ENCODE measurements at regions not wholly inside any gene's neighbourhood (a gene's known extent, or its start where the extent isn't known, plus 50 kb on each side); places are given as distances from the start of the nearest gene placed in this dataset.

DNA sequence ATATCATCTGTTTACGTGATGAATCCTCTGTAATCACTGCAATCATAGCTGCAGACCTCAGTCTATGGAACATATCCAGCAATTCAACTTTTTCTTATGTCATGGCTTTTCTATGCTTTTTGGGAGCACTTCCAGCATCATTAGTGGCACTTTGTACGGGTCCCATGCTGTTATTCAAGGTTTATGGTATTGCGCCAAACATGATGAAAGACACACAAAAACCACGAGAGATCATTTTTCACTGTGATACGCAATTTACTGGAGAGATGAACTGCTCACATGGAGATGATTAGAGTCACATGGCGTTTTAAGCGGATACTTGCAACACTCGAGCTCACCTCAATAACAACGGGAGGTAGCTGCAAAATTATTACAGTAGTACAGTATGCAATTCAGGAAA, 2101.7 kb upstream of the PCDH20 start:
- H3K9me3 ChIP-seq, result no peaks in the 10 kb centered on the region
- H3K4me3 ChIP-seq (replicated peaks in 1 of 3), result no peak overlapping the region
- no peaks in the 10 kb centered on the region for H3K27me3 ChIP-seq
- TF ChIP-seq, protein P1, sequence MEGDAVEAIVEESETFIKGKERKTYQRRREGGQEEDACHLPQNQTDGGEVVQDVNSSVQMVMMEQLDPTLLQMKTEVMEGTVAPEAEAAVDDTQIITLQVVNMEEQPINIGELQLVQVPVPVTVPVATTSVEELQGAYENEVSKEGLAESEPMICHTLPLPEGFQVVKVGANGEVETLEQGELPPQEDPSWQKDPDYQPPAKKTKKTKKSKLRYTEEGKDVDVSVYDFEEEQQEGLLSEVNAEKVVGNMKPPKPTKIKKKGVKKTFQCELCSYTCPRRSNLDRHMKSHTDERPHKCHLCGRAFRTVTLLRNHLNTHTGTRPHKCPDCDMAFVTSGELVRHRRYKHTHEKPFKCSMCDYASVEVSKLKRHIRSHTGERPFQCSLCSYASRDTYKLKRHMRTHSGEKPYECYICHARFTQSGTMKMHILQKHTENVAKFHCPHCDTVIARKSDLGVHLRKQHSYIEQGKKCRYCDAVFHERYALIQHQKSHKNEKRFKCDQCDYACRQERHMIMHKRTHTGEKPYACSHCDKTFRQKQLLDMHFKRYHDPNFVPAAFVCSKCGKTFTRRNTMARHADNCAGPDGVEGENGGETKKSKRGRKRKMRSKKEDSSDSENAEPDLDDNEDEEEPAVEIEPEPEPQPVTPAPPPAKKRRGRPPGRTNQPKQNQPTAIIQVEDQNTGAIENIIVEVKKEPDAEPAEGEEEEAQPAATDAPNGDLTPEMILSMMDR (IDR thresholded peaks at IDR 0.05), result no peak
- TF ChIP-seq POLR2A (IDR thresholded peaks at IDR 0.05), result no peak
- H3K4me1 ChIP-seq, result no peaks in the 10 kb centered on the region
- no peak overlapping the region for H3K27ac ChIP-seq
- 69 to 80% methylated on average over 9 of the region's 9 CpGs for WGBS, 2 donors
- no peaks in the 10 kb centered on the region for H3K36me3 ChIP-seq
- DNase-seq, result no peak
- intact Hi-C loops (cut with DNase I), result no loop called here

DNA sequence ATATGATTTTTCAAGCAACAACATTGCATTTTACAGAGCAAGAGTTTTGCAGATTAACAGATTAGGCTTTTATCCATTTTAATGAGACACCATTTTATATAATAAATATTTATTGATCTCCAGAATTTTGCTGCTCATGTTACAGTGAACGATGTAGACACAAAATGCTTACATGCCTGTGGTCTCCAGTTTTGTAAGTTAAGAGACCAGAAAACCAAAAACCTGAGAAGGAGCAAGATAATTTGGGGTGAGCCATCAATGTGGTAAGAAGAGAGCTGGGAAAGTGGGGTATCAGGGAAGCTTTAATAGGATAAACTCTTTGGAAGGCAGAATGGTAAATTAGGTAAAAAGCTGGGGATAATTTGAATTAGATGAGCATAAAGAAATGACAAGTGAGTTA, 2100.5 kb upstream of the PCDH20 start:
- 91 to 92% methylated on average over 1 of the region's 1 CpG for WGBS, 2 donors
- H3K9me3 ChIP-seq, result no peaks in the 10 kb centered on the region
- intact Hi-C loops (cut with DNase I), result no loop called here
- no peak for DNase-seq
- TF ChIP-seq, protein P1 (IDR thresholded peaks at IDR 0.05), result no peak
- no peak for TF ChIP-seq POLR2A (IDR thresholded peaks at IDR 0.05)
- H3K27ac ChIP-seq, result no peak overlapping the region
- no peak overlapping the region for H3K4me3 ChIP-seq (replicated peaks in 1 of 3)
- no peaks in the 10 kb centered on the region for H3K4me1 ChIP-seq
- no peaks in the 10 kb centered on the region for H3K27me3 ChIP-seq
- no peaks in the 10 kb centered on the region for H3K36me3 ChIP-seq

DNA sequence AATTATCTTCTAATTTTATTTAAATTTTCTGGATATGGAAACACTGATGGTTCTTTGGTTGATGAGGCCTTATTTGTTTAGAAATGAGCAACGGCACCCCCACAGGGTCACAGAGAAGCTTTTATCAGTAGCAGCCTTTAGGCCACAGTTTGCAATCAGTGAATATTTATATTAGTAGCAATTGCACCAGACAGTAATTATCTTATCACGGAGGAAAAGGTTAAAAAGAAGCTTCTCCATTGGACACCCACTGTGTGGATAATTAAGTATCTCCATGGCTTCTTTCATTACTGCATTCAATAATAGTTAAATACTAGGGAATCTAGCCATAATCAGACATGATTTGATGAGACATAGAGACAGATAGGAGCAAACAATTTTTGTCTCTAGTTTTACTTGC, 2099.2 kb upstream of the PCDH20 start:
- intact Hi-C loops (cut with DNase I), result no loop called here
- H3K36me3 ChIP-seq, result no peaks in the 10 kb centered on the region
- TF ChIP-seq, protein P1 (IDR thresholded peaks at IDR 0.05), result no peak
- no peak for TF ChIP-seq POLR2A (IDR thresholded peaks at IDR 0.05)
- no peak for DNase-seq
- no peaks in the 10 kb centered on the region for H3K9me3 ChIP-seq
- no peaks in the 10 kb centered on the region for H3K4me1 ChIP-seq
- WGBS, 2 donors, result 59 to 70% methylated on average over 2 of the region's 2 CpGs
- no peaks in the 10 kb centered on the region for H3K27me3 ChIP-seq
- H3K4me3 ChIP-seq (replicated peaks in 1 of 3), result no peak overlapping the region
- no peak overlapping the region for H3K27ac ChIP-seq

DNA sequence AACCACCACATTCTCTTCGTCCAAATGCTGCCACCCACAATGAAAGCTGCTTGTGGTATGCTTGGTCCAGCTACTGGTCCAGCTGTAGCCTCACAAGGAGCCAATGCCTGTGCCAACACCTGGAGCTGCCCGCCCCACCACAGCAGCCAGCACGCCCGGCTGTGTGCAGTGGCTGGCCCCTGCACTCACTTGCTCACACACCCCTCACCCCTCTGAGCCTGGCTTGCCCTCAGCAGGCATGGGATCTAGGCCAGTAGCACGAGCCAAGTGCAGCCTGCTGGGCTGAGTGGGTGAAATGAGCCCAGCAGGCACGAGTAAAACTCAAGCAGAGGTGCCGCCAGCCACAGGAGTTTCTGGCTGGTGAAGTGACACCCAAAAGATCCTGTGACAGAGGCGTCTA, 2096.4 kb upstream of the PCDH20 start:
- DNase-seq, result no peak

DNA sequence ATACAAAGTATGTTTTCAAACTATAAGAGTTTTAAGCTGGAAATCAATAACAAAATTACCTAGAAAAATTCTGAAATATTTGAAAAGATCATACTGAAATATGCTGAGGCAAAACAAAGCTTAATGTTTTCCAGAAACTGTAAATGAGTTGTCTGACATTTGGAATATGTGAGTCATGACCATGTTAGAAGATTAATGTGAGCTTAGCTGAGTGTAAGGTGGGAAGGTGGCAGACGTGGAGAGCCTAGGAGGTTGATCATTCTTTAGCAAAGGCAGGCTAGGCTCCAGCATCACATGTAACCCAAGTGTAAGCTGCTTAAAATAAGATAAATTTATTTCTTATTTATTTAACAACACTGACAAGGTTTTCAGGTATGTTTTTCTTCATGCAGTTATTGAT, 2086.1 kb upstream of the PCDH20 start:
- no peaks in the 10 kb centered on the region for H3K36me3 ChIP-seq
- WGBS, 2 donors, result 35 to 64% methylated on average over 1 of the region's 1 CpG
- H3K9me3 ChIP-seq, result no peaks in the 10 kb centered on the region
- H3K4me1 ChIP-seq, result no peaks in the 10 kb centered on the region
- intact Hi-C loops (cut with DNase I), result no loop called here
- H3K27ac ChIP-seq, result no peak overlapping the region
- no peak for DNase-seq
- TF ChIP-seq, protein P1 (IDR thresholded peaks at IDR 0.05), result no peak
- TF ChIP-seq POLR2A (IDR thresholded peaks at IDR 0.05), result no peak
- H3K4me3 ChIP-seq (replicated peaks in 1 of 3), result no peak overlapping the region
- no peaks in the 10 kb centered on the region for H3K27me3 ChIP-seq

More for the DNA sequence above, 2096.4 kb upstream of the PCDH20 start:
- TF ChIP-seq POLR2A (IDR thresholded peaks at IDR 0.05), result no peak
- TF ChIP-seq, protein P1 (IDR thresholded peaks at IDR 0.05), result no peak
- Histone ChIP-seq H3K4me3 (replicated peaks in 1 of 3) (no peak overlapping the region), H3K9me3 (no peaks in the 10 kb centered on the region), H3K4me1 (no peaks in the 10 kb centered on the region), H3K27ac (no peak overlapping the region), H3K36me3 (no peaks in the 10 kb centered on the region), H3K27me3 (no peaks in the 10 kb centered on the region)
- WGBS, 2 donors, result 81 to 88% methylated on average over 6 to 8 of the region's 8 CpGs
- intact Hi-C loops (cut with DNase I), result no loop called here
